ENCODE measurements at regions not wholly inside any gene's neighbourhood (a gene's known extent, or its start where the extent isn't known, plus 50 kb on each side); places are given as distances from the start of the nearest gene placed in this dataset.
"Not testable (repeated sequence)": the region's sequence is repeated elsewhere in the genome, so short reads cannot be mapped to it uniquely, and the experiment has no call there.

- H3K4me3 ChIP-seq (ENCODE audit: control extremely low read depth in 1 of 5, extremely low read depth in 1 of 5, insufficient read depth in 1 of 5, low read depth in 2 of 5, low read length in 4 of 5); H2AFZ ChIP-seq (ENCODE audit: insufficient read depth, low read depth, low read length, poor library complexity, severe bottlenecking); H3K27me3 Mint-ChIP-seq; intact Hi-C loops (cut with micrococcal nuclease); H3K79me2 ChIP-seq (ENCODE audit: control insufficient read depth, insufficient read depth, low read length); H3K9ac ChIP-seq (ENCODE audit: low read length); H3K4me1 ChIP-seq (ENCODE audit: control insufficient read depth in 2 of 2, insufficient read depth in 2 of 2, low read length in 2 of 2); POLR2A ChIA-PET; CTCF ChIA-PET; H3K36me3 ChIP-seq (replicated peaks in 1 of 2; ENCODE audit: control extremely low read depth in 1 of 2, control insufficient read depth in 1 of 2, extremely low read depth in 1 of 2, insufficient read depth in 2 of 2, low read length in 1 of 2); H3K9me3 ChIP-seq (ENCODE audit: control extremely low read depth in 1 of 3, control insufficient read depth in 2 of 3, insufficient read depth in 1 of 3, low read length in 2 of 3); DNase-seq; H3K27ac ChIP-seq (ENCODE audit: low read length in 2 of 2); H4K20me1 ChIP-seq (ENCODE audit: control insufficient read depth, insufficient read depth, low read length, poor library complexity, severe bottlenecking); H3K4me1 Mint-ChIP-seq; ATAC-seq (ENCODE audit: low read depth); H3K27ac Mint-ChIP-seq; H3K27me3 ChIP-seq (replicated peaks in 1 of 4; ENCODE audit: control extremely low read depth in 1 of 4, control insufficient read depth in 3 of 4, insufficient read depth in 4 of 4, low read length in 3 of 4); H3K9me3 Mint-ChIP-seq (ENCODE audit: insufficient read depth); H3K4me3 Mint-ChIP-seq; H3K4me2 ChIP-seq (replicated peaks; ENCODE audit: low read depth, low read length, poor library complexity, severe bottlenecking): not testable (repeated sequence)
- WGBS (ENCODE audit: insufficient coverage) = no CpG with 5 or more reads among the region's 7 CpGs
- TF ChIP-seq CTCF (IDR thresholded peaks at IDR 0.05) = peak; percentile 37
Observed at GRCh38 chr1:585992-586391, 100.5 kb downstream of the OR4F16 start.

Data from B cell (primary cell).